HEK293 (cell line): ENCODE measurements at regions not wholly inside any gene's neighbourhood (a gene's known extent, or its start where the extent isn't known, plus 50 kb on each side); places are given as distances from the start of the nearest gene placed in this dataset.

Experiments
- CTCF ChIA-PET: fragments of 350-600 bp; formaldehyde crosslinking; extraction: SDS; loops from one replicate; lab custom pipeline; 2021; ENCODE audit warnings: antibody characterized with exemption; lab: Yijun Ruan, JAX
- POLR2A ChIA-PET: fragments of 300-600 bp; formaldehyde crosslinking; extraction: SDS; loops from one replicate; lab custom pipeline; 2020; ENCODE audit warnings: antibody characterized with exemption, inconsistent platforms; lab: Yijun Ruan, JAX
- H3K27ac ChIP-seq: fragments of 200-500 bp; sonication (Bioruptor generic); 2 replicates; pipeline ENCODE4 v1.5.1; 2014; ENCODE audit warnings: low read depth, low read length, control low read depth, inconsistent platforms; ENCODE audit errors: extremely low read depth
- H3K36me3 ChIP-seq, 2 experiments: fragments of 200-500 bp in 1 of 2; sonication (Bioruptor generic) in 1 of 2; 1 replicate in 1 of 2; 2 replicates in 1 of 2; pipeline ENCODE4 v1.5.1; 2014 to 2017; ENCODE audit warnings: inconsistent platforms in 2 of 2, low read length in 2 of 2; ENCODE audit not compliant: control insufficient read depth in 2 of 2, insufficient read depth in 1 of 2
- H3K4me1 ChIP-seq: fragments of 200-500 bp; sonication (Bioruptor generic); 2 replicates; pipeline ENCODE4 v1.5.1; 2014; ENCODE audit warnings: mild to moderate bottlenecking, low read length, inconsistent platforms; ENCODE audit not compliant: control insufficient read depth, insufficient read depth
- H3K4me3 ChIP-seq: 2 replicates; pipeline ENCODE4 v1.5.1; 2011; ENCODE audit warnings: low read depth, mild to moderate bottlenecking, control low read depth, low read length, moderate library complexity
- H3K9me3 ChIP-seq: fragments of 200-500 bp; sonication (Bioruptor generic); 2 replicates; pipeline ENCODE4 v1.5.1; 2014; ENCODE audit warnings: low read depth, low read length, inconsistent platforms; ENCODE audit not compliant: control insufficient read depth, insufficient read depth
- GLI2 ChIP-seq: fragments of 450-650 bp; formaldehyde crosslinking; IDR thresholded peaks from 2 replicates; pipeline ENCODE4; 2017; ENCODE audit warnings: missing biosample characterization, missing genetic modification characterization, low read depth, borderline replicate concordance
- GLIS1 ChIP-seq: fragments of 450-650 bp; formaldehyde crosslinking; IDR thresholded peaks from 2 replicates; pipeline ENCODE4 v1.5.1; 2016; ENCODE audit warnings: missing biosample characterization, missing genetic modification characterization
- KLF10 ChIP-seq: fragments of 450-650 bp; IDR thresholded peaks from 2 replicates; pipeline ENCODE4 v1.5.1; 2018; ENCODE audit warnings: missing biosample characterization, mild to moderate bottlenecking, missing genetic modification characterization
- KLF8 ChIP-seq: fragments of 450-650 bp; formaldehyde crosslinking; IDR thresholded peaks from 2 replicates; pipeline ENCODE4 v1.5.1; 2016; ENCODE audit warnings: missing biosample characterization, missing genetic modification characterization
- MZF1 ChIP-seq: fragments of 450-650 bp; formaldehyde crosslinking; IDR thresholded peaks from 2 replicates; pipeline ENCODE4 v1.5.1; 2017; ENCODE audit warnings: missing biosample characterization, missing genetic modification characterization, borderline replicate concordance
- REPIN1 ChIP-seq: fragments of 450-650 bp; formaldehyde crosslinking; IDR thresholded peaks from 2 replicates; pipeline ENCODE4 v1.5.1; 2017; ENCODE audit warnings: missing biosample characterization, missing genetic modification characterization, low read depth
- SCRT1 ChIP-seq: fragments of 450-650 bp; formaldehyde crosslinking; IDR thresholded peaks from 2 replicates; pipeline ENCODE4 v1.5.1; 2016; ENCODE audit warnings: missing biosample characterization, missing genetic modification characterization, borderline replicate concordance
- ZBTB21 ChIP-seq: fragments of 450-650 bp; formaldehyde crosslinking; IDR thresholded peaks from 2 replicates; pipeline ENCODE4 v1.5.1; 2017; ENCODE audit warnings: missing biosample characterization, missing genetic modification characterization
- ZBTB7A ChIP-seq: fragments of 450-650 bp; formaldehyde crosslinking; IDR thresholded peaks from 2 replicates; pipeline ENCODE4 v1.5.1; 2016; ENCODE audit warnings: low read depth, missing biosample characterization, missing genetic modification characterization
- ZFP3 ChIP-seq: fragments of 450-650 bp; formaldehyde crosslinking; IDR thresholded peaks from 2 replicates; pipeline ENCODE4 v1.5.1; 2016; ENCODE audit warnings: low read depth, missing biosample characterization, missing genetic modification characterization
- ZFP37 ChIP-seq: fragments of 450-650 bp; formaldehyde crosslinking; IDR thresholded peaks from 2 replicates; pipeline ENCODE4 v1.5.1; 2016; ENCODE audit warnings: missing biosample characterization, missing genetic modification characterization
- ZNF121 ChIP-seq: fragments of 450-650 bp; formaldehyde crosslinking; IDR thresholded peaks from 2 replicates; pipeline ENCODE4 v1.5.1; 2016; ENCODE audit warnings: missing biosample characterization, missing genetic modification characterization
- ZNF138 ChIP-seq: fragments of 450-650 bp; formaldehyde crosslinking; IDR thresholded peaks from 2 replicates; pipeline ENCODE4 v1.5.1; 2016; ENCODE audit warnings: missing biosample characterization, missing genetic modification characterization, borderline replicate concordance
- ZNF221 ChIP-seq: fragments of 450-650 bp; formaldehyde crosslinking; IDR thresholded peaks from 2 replicates; pipeline ENCODE4 v1.5.1; 2017; ENCODE audit warnings: missing biosample characterization, missing genetic modification characterization, borderline replicate concordance
- ZNF426 ChIP-seq: fragments of 450-650 bp; formaldehyde crosslinking; IDR thresholded peaks from 2 replicates; pipeline ENCODE4 v1.5.1; 2017; ENCODE audit warnings: missing biosample characterization, missing genetic modification characterization, mild to moderate bottlenecking, inconsistent platforms, moderate library complexity
- ZNF433 ChIP-seq: fragments of 450-650 bp; formaldehyde crosslinking; IDR thresholded peaks from 2 replicates; pipeline ENCODE4 v1.5.1; 2016; ENCODE audit warnings: missing biosample characterization, missing genetic modification characterization, low read depth
- ZNF501 ChIP-seq: fragments of 450-650 bp; formaldehyde crosslinking; IDR thresholded peaks from 2 replicates; pipeline ENCODE4 v1.5.1; 2016; ENCODE audit warnings: missing biosample characterization, missing genetic modification characterization
- ZNF585B ChIP-seq: fragments of 450-650 bp; formaldehyde crosslinking; IDR thresholded peaks from 2 replicates; pipeline ENCODE4 v1.5.1; 2016; ENCODE audit warnings: missing biosample characterization, missing genetic modification characterization
- ZNF747 ChIP-seq: fragments of 450-650 bp; formaldehyde crosslinking; IDR thresholded peaks from 2 replicates; pipeline ENCODE4 v1.5.1; 2016; ENCODE audit warnings: missing biosample characterization, missing genetic modification characterization
- ZNF776 ChIP-seq: fragments of 450-650 bp; formaldehyde crosslinking; IDR thresholded peaks from 2 replicates; pipeline ENCODE4 v1.5.0; 2017; ENCODE audit warnings: missing biosample characterization, missing genetic modification characterization, borderline replicate concordance
- TF ChIP-seq, protein P1 (sequence below): fragments of 450-650 bp; formaldehyde crosslinking; IDR thresholded peaks from 2 replicates; pipeline ENCODE4 v1.5.0; 2017; ENCODE audit warnings: missing biosample characterization, missing genetic modification characterization, borderline replicate concordance
- TF ChIP-seq, protein P2 (sequence below): sonication (generic); formaldehyde crosslinking; IDR thresholded peaks from 2 replicates; pipeline ENCODE4 v1.8.1; 2022; ENCODE audit warnings: mild to moderate bottlenecking, moderate library complexity, missing genetic modification reagents
- TF ChIP-seq, protein P3 (sequence below): fragments of 450-650 bp; formaldehyde crosslinking; IDR thresholded peaks from 2 replicates; pipeline ENCODE4 v1.5.1; 2017; ENCODE audit warnings: missing biosample characterization, missing genetic modification characterization
- TF ChIP-seq, protein P4 (sequence below): fragments of 450-650 bp; IDR thresholded peaks from 2 replicates; pipeline ENCODE4 v1.5.1; 2018; ENCODE audit warnings: missing biosample characterization, mild to moderate bottlenecking, missing genetic modification characterization
- TF ChIP-seq, protein P5 (sequence below): fragments of 450-650 bp; formaldehyde crosslinking; IDR thresholded peaks from 2 replicates; pipeline ENCODE4 v1.5.1; 2017; ENCODE audit warnings: missing biosample characterization, missing genetic modification characterization
- TF ChIP-seq, protein P6 (sequence below): fragments of 450-650 bp; formaldehyde crosslinking; IDR thresholded peaks from 2 replicates; pipeline ENCODE4 v1.5.1; 2016; ENCODE audit warnings: missing biosample characterization, missing genetic modification characterization

DNA sequence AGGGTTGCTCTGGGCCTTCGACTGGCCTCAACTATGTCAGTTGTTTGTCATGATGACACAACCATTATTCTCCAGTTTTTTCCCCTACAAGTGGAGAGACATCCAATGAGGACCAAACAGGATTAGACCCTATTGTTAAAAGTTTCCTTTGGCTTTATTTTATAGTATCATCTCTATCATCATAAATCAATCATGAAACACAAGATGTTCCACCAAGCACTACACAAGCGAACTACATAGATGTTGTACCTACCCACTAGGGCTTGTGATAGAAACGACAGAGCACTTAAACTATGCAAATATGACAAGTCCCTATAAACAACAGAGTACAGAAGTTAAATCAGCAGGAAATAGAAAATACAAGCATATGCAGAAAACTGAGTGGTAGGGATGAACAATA lies 422.5 kb upstream of the MARCKS start:
- H3K9me3 ChIP-seq: no peaks in the 10 kb centered on the region
- no peak overlapping the region for H3K4me3 ChIP-seq
- CTCF ChIA-PET: interaction anchor here (0.5 to 1.2 kb wide), 2 partner anchors 208 to 444 kb away, joined by 3 read pairs; no protein-coding TSS in a partner anchor
- TF ChIP-seq SCRT1 (tag by site-specific recombination) (no peak), ZNF138 (tag by site-specific recombination) (no peak), ZNF426 (no peak), GLIS1 (tag by site-specific recombination) (no peak), ZNF501 (no peak), ZBTB21 (no peak), ZNF221 (tag by site-specific recombination) (no peak), MZF1 (tag by site-specific recombination) (no peak)
- TF ChIP-seq, protein P1, sequence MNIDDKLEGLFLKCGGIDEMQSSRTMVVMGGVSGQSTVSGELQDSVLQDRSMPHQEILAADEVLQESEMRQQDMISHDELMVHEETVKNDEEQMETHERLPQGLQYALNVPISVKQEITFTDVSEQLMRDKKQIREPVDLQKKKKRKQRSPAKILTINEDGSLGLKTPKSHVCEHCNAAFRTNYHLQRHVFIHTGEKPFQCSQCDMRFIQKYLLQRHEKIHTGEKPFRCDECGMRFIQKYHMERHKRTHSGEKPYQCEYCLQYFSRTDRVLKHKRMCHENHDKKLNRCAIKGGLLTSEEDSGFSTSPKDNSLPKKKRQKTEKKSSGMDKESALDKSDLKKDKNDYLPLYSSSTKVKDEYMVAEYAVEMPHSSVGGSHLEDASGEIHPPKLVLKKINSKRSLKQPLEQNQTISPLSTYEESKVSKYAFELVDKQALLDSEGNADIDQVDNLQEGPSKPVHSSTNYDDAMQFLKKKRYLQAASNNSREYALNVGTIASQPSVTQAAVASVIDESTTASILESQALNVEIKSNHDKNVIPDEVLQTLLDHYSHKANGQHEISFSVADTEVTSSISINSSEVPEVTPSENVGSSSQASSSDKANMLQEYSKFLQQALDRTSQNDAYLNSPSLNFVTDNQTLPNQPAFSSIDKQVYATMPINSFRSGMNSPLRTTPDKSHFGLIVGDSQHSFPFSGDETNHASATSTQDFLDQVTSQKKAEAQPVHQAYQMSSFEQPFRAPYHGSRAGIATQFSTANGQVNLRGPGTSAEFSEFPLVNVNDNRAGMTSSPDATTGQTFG: no peak
- TF ChIP-seq, protein P2, sequence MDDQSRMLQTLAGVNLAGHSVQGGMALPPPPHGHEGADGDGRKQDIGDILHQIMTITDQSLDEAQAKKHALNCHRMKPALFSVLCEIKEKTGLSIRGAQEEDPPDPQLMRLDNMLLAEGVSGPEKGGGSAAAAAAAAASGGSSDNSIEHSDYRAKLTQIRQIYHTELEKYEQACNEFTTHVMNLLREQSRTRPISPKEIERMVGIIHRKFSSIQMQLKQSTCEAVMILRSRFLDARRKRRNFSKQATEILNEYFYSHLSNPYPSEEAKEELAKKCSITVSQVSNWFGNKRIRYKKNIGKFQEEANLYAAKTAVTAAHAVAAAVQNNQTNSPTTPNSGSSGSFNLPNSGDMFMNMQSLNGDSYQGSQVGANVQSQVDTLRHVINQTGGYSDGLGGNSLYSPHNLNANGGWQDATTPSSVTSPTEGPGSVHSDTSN (CRISPR knock-in tag): no peak
- TF ChIP-seq, protein P3, sequence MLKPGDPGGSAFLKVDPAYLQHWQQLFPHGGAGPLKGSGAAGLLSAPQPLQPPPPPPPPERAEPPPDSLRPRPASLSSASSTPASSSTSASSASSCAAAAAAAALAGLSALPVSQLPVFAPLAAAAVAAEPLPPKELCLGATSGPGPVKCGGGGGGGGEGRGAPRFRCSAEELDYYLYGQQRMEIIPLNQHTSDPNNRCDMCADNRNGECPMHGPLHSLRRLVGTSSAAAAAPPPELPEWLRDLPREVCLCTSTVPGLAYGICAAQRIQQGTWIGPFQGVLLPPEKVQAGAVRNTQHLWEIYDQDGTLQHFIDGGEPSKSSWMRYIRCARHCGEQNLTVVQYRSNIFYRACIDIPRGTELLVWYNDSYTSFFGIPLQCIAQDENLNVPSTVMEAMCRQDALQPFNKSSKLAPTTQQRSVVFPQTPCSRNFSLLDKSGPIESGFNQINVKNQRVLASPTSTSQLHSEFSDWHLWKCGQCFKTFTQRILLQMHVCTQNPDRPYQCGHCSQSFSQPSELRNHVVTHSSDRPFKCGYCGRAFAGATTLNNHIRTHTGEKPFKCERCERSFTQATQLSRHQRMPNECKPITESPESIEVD (tag by site-specific recombination): no peak
- TF ChIP-seq, protein P4, sequence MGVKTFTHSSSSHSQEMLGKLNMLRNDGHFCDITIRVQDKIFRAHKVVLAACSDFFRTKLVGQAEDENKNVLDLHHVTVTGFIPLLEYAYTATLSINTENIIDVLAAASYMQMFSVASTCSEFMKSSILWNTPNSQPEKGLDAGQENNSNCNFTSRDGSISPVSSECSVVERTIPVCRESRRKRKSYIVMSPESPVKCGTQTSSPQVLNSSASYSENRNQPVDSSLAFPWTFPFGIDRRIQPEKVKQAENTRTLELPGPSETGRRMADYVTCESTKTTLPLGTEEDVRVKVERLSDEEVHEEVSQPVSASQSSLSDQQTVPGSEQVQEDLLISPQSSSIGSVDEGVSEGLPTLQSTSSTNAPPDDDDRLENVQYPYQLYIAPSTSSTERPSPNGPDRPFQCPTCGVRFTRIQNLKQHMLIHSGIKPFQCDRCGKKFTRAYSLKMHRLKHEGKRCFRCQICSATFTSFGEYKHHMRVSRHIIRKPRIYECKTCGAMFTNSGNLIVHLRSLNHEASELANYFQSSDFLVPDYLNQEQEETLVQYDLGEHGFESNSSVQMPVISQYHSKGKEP (tag by site-specific recombination): no peak
- no peaks in the 10 kb centered on the region for H3K36me3 ChIP-seq
- POLR2A ChIA-PET: no interaction called here
- no peak overlapping the region for H3K27ac ChIP-seq
- H3K4me1 ChIP-seq: no peaks in the 10 kb centered on the region

DNA sequence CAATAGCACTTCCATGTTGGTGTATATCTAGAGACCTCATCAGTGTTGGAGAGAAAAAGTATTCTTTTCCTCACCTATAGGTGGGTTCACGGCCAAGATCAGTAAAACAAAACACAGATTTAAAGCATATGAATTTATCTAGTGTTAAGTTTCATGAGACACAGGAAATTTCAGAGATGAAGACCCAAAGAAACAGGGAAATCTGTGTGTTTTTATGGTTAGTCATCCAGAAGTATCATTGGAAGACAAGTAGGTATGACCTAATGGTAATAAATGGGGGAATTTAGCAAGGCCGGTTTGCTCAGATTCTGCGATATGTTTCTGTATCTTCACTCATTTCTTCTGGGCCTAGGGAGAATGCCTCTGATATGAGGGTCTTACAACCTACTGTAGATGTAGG lies 419.6 kb upstream of the MARCKS start:
- POLR2A ChIA-PET: no interaction called here
- H3K4me1 ChIP-seq: no peaks in the 10 kb centered on the region
- H3K27ac ChIP-seq: no peak overlapping the region
- no peak for TF ChIP-seq ZNF776 (tag by site-specific recombination)
- no peak for TF ChIP-seq ZNF747 (tag by site-specific recombination)
- TF ChIP-seq KLF8: no peak
- no peak for TF ChIP-seq GLI2
- TF ChIP-seq ZNF585B (tag by site-specific recombination): no peak
- TF ChIP-seq ZFP3: no peak
- TF ChIP-seq, protein P2 (CRISPR knock-in tag): no peak
- TF ChIP-seq ZBTB7A: no peak
- TF ChIP-seq ZFP37 (tag by site-specific recombination): no peak
- TF ChIP-seq, protein P5, sequence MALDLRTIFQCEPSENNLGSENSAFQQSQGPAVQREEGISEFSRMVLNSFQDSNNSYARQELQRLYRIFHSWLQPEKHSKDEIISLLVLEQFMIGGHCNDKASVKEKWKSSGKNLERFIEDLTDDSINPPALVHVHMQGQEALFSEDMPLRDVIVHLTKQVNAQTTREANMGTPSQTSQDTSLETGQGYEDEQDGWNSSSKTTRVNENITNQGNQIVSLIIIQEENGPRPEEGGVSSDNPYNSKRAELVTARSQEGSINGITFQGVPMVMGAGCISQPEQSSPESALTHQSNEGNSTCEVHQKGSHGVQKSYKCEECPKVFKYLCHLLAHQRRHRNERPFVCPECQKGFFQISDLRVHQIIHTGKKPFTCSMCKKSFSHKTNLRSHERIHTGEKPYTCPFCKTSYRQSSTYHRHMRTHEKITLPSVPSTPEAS (tag by site-specific recombination): no peak
- no peak for TF ChIP-seq ZNF121 (tag by site-specific recombination)
- no peak for TF ChIP-seq REPIN1 (tag by site-specific recombination)
- TF ChIP-seq KLF10: no peak
- TF ChIP-seq, protein P6, sequence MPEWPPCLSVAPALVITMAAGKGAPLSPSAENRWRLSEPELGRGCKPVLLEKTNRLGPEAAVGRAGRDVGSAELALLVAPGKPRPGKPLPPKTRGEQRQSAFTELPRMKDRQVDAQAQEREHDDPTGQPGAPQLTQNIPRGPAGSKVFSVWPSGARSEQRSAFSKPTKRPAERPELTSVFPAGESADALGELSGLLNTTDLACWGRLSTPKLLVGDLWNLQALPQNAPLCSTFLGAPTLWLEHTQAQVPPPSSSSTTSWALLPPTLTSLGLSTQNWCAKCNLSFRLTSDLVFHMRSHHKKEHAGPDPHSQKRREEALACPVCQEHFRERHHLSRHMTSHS (tag by site-specific recombination): no peak
- TF ChIP-seq ZNF433: no peak
- TF ChIP-seq, all 188 proteins: peak for 0
- no peaks in the 10 kb centered on the region for H3K9me3 ChIP-seq
- no peak overlapping the region for H3K4me3 ChIP-seq
- CTCF ChIA-PET: no interaction called here
- no peaks in the 10 kb centered on the region for H3K36me3 ChIP-seq
